HEK293 (cell line): ENCODE measurements at regions not wholly inside any gene's neighbourhood (a gene's known extent, or its start where the extent isn't known, plus 50 kb on each side); places are given as distances from the start of the nearest gene placed in this dataset.

Experiments
- CTCF ChIA-PET: fragments of 350-600 bp; formaldehyde crosslinking; extraction: SDS; loops from one replicate; lab custom pipeline; 2021; ENCODE audit warnings: antibody characterized with exemption; lab: Yijun Ruan, JAX
- POLR2A ChIA-PET: fragments of 300-600 bp; formaldehyde crosslinking; extraction: SDS; loops from one replicate; lab custom pipeline; 2020; ENCODE audit warnings: antibody characterized with exemption, inconsistent platforms; lab: Yijun Ruan, JAX
- H3K27ac ChIP-seq: fragments of 200-500 bp; sonication (Bioruptor generic); 2 replicates; pipeline ENCODE4 v1.5.1; 2014; ENCODE audit warnings: low read depth, low read length, control low read depth, inconsistent platforms; ENCODE audit errors: extremely low read depth
- H3K36me3 ChIP-seq, 2 experiments: fragments of 200-500 bp in 1 of 2; sonication (Bioruptor generic) in 1 of 2; 1 replicate in 1 of 2; 2 replicates in 1 of 2; pipeline ENCODE4 v1.5.1; 2014 to 2017; ENCODE audit warnings: inconsistent platforms in 2 of 2, low read length in 2 of 2; ENCODE audit not compliant: control insufficient read depth in 2 of 2, insufficient read depth in 1 of 2
- H3K4me1 ChIP-seq: fragments of 200-500 bp; sonication (Bioruptor generic); 2 replicates; pipeline ENCODE4 v1.5.1; 2014; ENCODE audit warnings: mild to moderate bottlenecking, low read length, inconsistent platforms; ENCODE audit not compliant: control insufficient read depth, insufficient read depth
- H3K4me3 ChIP-seq: 2 replicates; pipeline ENCODE4 v1.5.1; 2011; ENCODE audit warnings: low read depth, mild to moderate bottlenecking, control low read depth, low read length, moderate library complexity
- H3K9me3 ChIP-seq: fragments of 200-500 bp; sonication (Bioruptor generic); 2 replicates; pipeline ENCODE4 v1.5.1; 2014; ENCODE audit warnings: low read depth, low read length, inconsistent platforms; ENCODE audit not compliant: control insufficient read depth, insufficient read depth
- GLIS2 ChIP-seq: fragments of 450-650 bp; formaldehyde crosslinking; IDR thresholded peaks from 2 replicates; pipeline ENCODE4 v1.5.1; 2016; ENCODE audit warnings: missing biosample characterization, missing genetic modification characterization
- KLF9 ChIP-seq: fragments of 450-650 bp; formaldehyde crosslinking; IDR thresholded peaks from 2 replicates; pipeline ENCODE4 v1.5.1; 2016; ENCODE audit warnings: missing biosample characterization, missing genetic modification characterization, low read depth
- MEIS1 ChIP-seq: sonication (generic); formaldehyde crosslinking; IDR thresholded peaks from 2 replicates; pipeline ENCODE4 v1.8.1; 2022; ENCODE audit warnings: missing genetic modification reagents, mild to moderate bottlenecking, borderline replicate concordance
- OVOL3 ChIP-seq: fragments of 450-650 bp; formaldehyde crosslinking; IDR thresholded peaks from 2 replicates; pipeline ENCODE4 v1.5.1; 2016; ENCODE audit warnings: missing biosample characterization, missing genetic modification characterization
- RBAK ChIP-seq: fragments of 450-650 bp; formaldehyde crosslinking; IDR thresholded peaks from 2 replicates; pipeline ENCODE4 v1.5.1; 2016; ENCODE audit warnings: missing biosample characterization, missing genetic modification characterization
- SP7 ChIP-seq: fragments of 450-650 bp; formaldehyde crosslinking; IDR thresholded peaks from 2 replicates; pipeline ENCODE4 v1.5.1; 2016; ENCODE audit warnings: missing biosample characterization, missing genetic modification characterization
- ZBTB7A ChIP-seq: fragments of 450-650 bp; formaldehyde crosslinking; IDR thresholded peaks from 2 replicates; pipeline ENCODE4 v1.5.1; 2016; ENCODE audit warnings: low read depth, missing biosample characterization, missing genetic modification characterization
- ZFP41 ChIP-seq: fragments of 450-650 bp; formaldehyde crosslinking; IDR thresholded peaks from 2 replicates; pipeline ENCODE4 v1.5.1; 2016; ENCODE audit warnings: missing biosample characterization, missing genetic modification characterization, borderline replicate concordance
- ZNF114 ChIP-seq: fragments of 450-650 bp; formaldehyde crosslinking; IDR thresholded peaks from 2 replicates; pipeline ENCODE4 v1.5.0; 2017; ENCODE audit warnings: missing biosample characterization, missing genetic modification characterization
- ZNF214 ChIP-seq: fragments of 450-650 bp; formaldehyde crosslinking; IDR thresholded peaks from 2 replicates; pipeline ENCODE4 v1.5.1; 2017; ENCODE audit warnings: missing biosample characterization, mild to moderate bottlenecking, missing genetic modification characterization, borderline replicate concordance
- ZNF324 ChIP-seq: fragments of 450-650 bp; formaldehyde crosslinking; IDR thresholded peaks from 2 replicates; pipeline ENCODE4 v1.5.1; 2016; ENCODE audit warnings: missing biosample characterization, missing genetic modification characterization
- ZNF37A ChIP-seq: fragments of 450-650 bp; IDR thresholded peaks from 2 replicates; pipeline ENCODE4 v1.5.1; 2018; ENCODE audit warnings: missing biosample characterization, missing genetic modification characterization
- ZNF391 ChIP-seq: fragments of 450-650 bp; formaldehyde crosslinking; IDR thresholded peaks from 2 replicates; pipeline ENCODE4 v1.5.1; 2016; ENCODE audit warnings: low read depth, missing biosample characterization, missing genetic modification characterization, borderline replicate concordance
- ZNF654 ChIP-seq: fragments of 450-650 bp; formaldehyde crosslinking; IDR thresholded peaks from 2 replicates; pipeline ENCODE4 v1.5.1; 2016; ENCODE audit warnings: low read depth, missing biosample characterization, missing genetic modification characterization
- ZNF660 ChIP-seq: fragments of 450-650 bp; IDR thresholded peaks from 2 replicates; pipeline ENCODE4 v1.5.1; 2018; ENCODE audit warnings: missing biosample characterization, mild to moderate bottlenecking, missing genetic modification characterization
- ZNF747 ChIP-seq: fragments of 450-650 bp; formaldehyde crosslinking; IDR thresholded peaks from 2 replicates; pipeline ENCODE4 v1.5.1; 2016; ENCODE audit warnings: missing biosample characterization, missing genetic modification characterization
- ZNF837 ChIP-seq: fragments of 450-650 bp; formaldehyde crosslinking; IDR thresholded peaks from 2 replicates; pipeline ENCODE4 v1.5.1; 2016; ENCODE audit warnings: missing biosample characterization, missing genetic modification characterization
- TF ChIP-seq, protein P1 (sequence below): fragments of 450-650 bp; formaldehyde crosslinking; conservative IDR thresholded peaks from 2 replicates; pipeline ENCODE4 v1.5.1; 2016; ENCODE audit warnings: low read depth, missing biosample characterization, missing genetic modification characterization
- TF ChIP-seq, protein P2 (sequence below): fragments of 450-650 bp; formaldehyde crosslinking; IDR thresholded peaks from 2 replicates; pipeline ENCODE4 v1.5.1; 2016; ENCODE audit warnings: missing biosample characterization, missing genetic modification characterization
- TF ChIP-seq, protein P3 (sequence below): fragments of 450-650 bp; formaldehyde crosslinking; IDR thresholded peaks from 2 replicates; pipeline ENCODE4 v1.5.0; 2017; ENCODE audit warnings: missing biosample characterization, missing genetic modification characterization, borderline replicate concordance
- TF ChIP-seq, protein P4 (sequence below): fragments of 450-650 bp; formaldehyde crosslinking; IDR thresholded peaks from 2 replicates; pipeline ENCODE4 v1.5.1; 2016; ENCODE audit warnings: missing biosample characterization, missing genetic modification characterization
- TF ChIP-seq, protein P5 (sequence below): fragments of 450-650 bp; formaldehyde crosslinking; IDR thresholded peaks from 2 replicates; pipeline ENCODE4 v1.5.1; 2017; ENCODE audit warnings: missing biosample characterization, missing genetic modification characterization

DNA sequence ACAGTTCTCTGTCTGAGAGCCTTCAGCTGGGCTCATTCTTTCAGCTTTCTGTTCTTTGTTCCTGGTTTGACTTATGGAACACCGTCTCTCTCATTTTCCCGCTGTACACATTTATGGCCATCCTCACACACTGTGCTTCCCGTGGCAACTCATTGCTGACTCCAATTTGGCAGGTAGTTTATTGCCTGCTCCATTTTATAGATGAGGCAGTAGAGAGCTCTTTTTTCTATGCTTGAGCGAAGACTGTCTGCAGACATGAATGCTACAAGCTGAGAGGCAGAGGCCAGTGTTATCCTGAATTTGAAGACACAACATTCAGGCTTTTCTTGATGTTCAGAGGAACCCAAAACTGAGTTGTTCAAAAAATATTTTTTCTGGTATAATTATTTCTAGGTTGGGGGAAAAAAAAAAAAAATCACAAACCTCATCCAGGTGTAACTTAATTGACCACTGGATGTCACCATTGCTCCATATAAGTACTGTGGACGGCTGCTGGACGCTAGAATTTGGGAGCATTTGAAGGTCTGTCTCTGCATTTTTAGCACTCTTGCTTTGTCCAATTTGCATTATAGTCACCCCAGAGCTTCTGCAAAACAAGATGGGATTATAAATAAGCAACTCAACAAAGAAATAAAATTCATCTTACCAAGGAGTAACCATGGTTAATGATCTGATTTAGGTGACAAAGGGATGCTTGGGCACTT is 83.5 kb downstream of the HRH4 start:
- ChIA-PET POLR2A (no interaction called here), CTCF (interaction anchor here (0.6 to 6.8 kb wide), 52 partner anchors 9 to 1288 kb away, joined by 3 to 117 read pairs (median 4); no protein-coding TSS in a partner anchor)
- H3K4me1 ChIP-seq = peaks cover 2% of the 10 kb centered on the region
- H3K4me3 ChIP-seq = no peak overlapping the region
- H3K9me3 ChIP-seq = no peaks in the 10 kb centered on the region
- TF ChIP-seq, protein P1, sequence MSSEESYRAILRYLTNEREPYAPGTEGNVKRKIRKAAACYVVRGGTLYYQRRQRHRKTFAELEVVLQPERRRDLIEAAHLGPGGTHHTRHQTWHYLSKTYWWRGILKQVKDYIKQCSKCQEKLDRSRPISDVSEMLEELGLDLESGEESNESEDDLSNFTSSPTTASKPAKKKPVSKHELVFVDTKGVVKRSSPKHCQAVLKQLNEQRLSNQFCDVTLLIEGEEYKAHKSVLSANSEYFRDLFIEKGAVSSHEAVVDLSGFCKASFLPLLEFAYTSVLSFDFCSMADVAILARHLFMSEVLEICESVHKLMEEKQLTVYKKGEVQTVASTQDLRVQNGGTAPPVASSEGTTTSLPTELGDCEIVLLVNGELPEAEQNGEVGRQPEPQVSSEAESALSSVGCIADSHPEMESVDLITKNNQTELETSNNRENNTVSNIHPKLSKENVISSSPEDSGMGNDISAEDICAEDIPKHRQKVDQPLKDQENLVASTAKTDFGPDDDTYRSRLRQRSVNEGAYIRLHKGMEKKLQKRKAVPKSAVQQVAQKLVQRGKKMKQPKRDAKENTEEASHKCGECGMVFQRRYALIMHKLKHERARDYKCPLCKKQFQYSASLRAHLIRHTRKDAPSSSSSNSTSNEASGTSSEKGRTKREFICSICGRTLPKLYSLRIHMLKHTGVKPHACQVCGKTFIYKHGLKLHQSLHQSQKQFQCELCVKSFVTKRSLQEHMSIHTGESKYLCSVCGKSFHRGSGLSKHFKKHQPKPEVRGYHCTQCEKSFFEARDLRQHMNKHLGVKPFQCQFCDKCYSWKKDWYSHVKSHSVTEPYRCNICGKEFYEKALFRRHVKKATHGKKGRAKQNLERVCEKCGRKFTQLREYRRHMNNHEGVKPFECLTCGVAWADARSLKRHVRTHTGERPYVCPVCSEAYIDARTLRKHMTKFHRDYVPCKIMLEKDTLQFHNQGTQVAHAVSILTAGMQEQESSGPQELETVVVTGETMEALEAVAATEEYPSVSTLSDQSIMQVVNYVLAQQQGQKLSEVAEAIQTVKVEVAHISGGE (tag by site-specific recombination) = no peak
- TF ChIP-seq RBAK (tag by site-specific recombination) (no peak), ZNF654 (tag by site-specific recombination) (peak; percentile 71)
- TF ChIP-seq, protein P2, sequence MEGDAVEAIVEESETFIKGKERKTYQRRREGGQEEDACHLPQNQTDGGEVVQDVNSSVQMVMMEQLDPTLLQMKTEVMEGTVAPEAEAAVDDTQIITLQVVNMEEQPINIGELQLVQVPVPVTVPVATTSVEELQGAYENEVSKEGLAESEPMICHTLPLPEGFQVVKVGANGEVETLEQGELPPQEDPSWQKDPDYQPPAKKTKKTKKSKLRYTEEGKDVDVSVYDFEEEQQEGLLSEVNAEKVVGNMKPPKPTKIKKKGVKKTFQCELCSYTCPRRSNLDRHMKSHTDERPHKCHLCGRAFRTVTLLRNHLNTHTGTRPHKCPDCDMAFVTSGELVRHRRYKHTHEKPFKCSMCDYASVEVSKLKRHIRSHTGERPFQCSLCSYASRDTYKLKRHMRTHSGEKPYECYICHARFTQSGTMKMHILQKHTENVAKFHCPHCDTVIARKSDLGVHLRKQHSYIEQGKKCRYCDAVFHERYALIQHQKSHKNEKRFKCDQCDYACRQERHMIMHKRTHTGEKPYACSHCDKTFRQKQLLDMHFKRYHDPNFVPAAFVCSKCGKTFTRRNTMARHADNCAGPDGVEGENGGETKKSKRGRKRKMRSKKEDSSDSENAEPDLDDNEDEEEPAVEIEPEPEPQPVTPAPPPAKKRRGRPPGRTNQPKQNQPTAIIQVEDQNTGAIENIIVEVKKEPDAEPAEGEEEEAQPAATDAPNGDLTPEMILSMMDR = peak; percentile 50; the same call in 1 of the 2 replicates
- no peaks in the 10 kb centered on the region for H3K36me3 ChIP-seq
- H3K27ac ChIP-seq = no peak overlapping the region

DNA sequence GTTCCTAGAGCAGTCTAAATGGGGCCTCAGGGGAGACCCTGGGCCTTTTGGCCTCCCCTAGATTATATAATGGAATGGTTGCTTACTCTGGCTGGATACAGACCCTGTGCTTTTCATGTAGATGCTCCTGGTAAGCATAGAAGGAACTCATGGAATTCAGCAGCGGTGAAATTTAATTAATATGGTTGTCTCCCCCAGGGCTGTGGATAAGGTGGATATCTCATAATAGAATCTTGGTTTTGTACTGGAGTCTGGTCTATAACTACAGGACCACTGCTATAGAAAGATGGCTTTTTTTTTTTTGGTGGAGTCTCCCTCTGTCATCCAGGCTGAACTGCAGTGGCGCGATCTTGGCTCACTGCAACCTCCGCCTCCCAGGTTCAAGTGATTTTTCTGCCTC is 84.5 kb downstream of the HRH4 start:
- POLR2A ChIA-PET = no interaction called here
- Histone ChIP-seq H3K36me3 (no peaks in the 10 kb centered on the region), H3K4me1 (no peaks in the 10 kb centered on the region), H3K27ac (no peak overlapping the region)
- CTCF ChIA-PET = interaction anchor here (0.6 to 6.8 kb wide), 12 partner anchors 10 to 1287 kb away, joined by 3 to 117 read pairs (median 6); no protein-coding TSS in a partner anchor
- TF ChIP-seq ZNF114 (tag by site-specific recombination) (no peak), ZNF747 (tag by site-specific recombination) (no peak), OVOL3 (no peak), ZNF391 (tag by site-specific recombination) (no peak), ZFP41 (tag by site-specific recombination) (no peak), ZNF214 (tag by site-specific recombination) (no peak), GLIS2 (no peak), ZBTB7A (no peak), ZNF837 (tag by site-specific recombination) (no peak), KLF9 (tag by site-specific recombination) (no peak)
- TF ChIP-seq, all 188 proteins: peak for 0
- Histone ChIP-seq H3K4me3 (no peak overlapping the region), H3K9me3 (no peaks in the 10 kb centered on the region)

DNA sequence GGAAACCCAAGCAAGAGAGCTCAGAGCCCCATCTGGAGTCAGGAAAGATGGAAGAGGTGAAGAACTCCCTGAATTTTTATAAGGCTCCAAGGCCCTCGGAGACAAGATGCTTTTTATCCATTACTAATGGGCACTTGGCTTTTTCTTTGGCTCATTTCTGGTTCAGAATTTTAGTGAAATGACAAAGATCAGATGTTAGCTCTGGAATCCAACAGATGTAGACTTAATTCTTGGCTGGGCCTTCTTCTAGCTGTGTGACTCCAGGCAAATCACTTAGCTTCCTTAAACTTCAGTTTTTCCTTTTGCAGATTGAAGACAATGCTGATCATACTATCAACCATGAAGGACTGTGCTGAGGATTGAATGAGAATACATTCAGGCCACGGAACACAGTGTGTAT is 85.2 kb downstream of the HRH4 start:
- ChIA-PET POLR2A (no interaction called here), CTCF (interaction anchor here (0.5 to 6.8 kb wide), 15 partner anchors 9 to 1614 kb away, joined by 3 to 117 read pairs (median 4); no protein-coding TSS in a partner anchor)
- H3K9me3 ChIP-seq = no peaks in the 10 kb centered on the region
- H3K4me1 ChIP-seq = no peaks in the 10 kb centered on the region
- H3K27ac ChIP-seq = no peak overlapping the region
- H3K36me3 ChIP-seq = no peaks in the 10 kb centered on the region
- no peak overlapping the region for H3K4me3 ChIP-seq
- TF ChIP-seq, protein P3, sequence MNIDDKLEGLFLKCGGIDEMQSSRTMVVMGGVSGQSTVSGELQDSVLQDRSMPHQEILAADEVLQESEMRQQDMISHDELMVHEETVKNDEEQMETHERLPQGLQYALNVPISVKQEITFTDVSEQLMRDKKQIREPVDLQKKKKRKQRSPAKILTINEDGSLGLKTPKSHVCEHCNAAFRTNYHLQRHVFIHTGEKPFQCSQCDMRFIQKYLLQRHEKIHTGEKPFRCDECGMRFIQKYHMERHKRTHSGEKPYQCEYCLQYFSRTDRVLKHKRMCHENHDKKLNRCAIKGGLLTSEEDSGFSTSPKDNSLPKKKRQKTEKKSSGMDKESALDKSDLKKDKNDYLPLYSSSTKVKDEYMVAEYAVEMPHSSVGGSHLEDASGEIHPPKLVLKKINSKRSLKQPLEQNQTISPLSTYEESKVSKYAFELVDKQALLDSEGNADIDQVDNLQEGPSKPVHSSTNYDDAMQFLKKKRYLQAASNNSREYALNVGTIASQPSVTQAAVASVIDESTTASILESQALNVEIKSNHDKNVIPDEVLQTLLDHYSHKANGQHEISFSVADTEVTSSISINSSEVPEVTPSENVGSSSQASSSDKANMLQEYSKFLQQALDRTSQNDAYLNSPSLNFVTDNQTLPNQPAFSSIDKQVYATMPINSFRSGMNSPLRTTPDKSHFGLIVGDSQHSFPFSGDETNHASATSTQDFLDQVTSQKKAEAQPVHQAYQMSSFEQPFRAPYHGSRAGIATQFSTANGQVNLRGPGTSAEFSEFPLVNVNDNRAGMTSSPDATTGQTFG (tag by site-specific recombination) = no peak
- TF ChIP-seq ZNF660 (tag by site-specific recombination) (no peak), ZNF37A (no peak), ZNF324 (tag by site-specific recombination) (no peak), SP7 (no peak), MEIS1 (CRISPR knock-in tag) (no peak)
- TF ChIP-seq, protein P4, sequence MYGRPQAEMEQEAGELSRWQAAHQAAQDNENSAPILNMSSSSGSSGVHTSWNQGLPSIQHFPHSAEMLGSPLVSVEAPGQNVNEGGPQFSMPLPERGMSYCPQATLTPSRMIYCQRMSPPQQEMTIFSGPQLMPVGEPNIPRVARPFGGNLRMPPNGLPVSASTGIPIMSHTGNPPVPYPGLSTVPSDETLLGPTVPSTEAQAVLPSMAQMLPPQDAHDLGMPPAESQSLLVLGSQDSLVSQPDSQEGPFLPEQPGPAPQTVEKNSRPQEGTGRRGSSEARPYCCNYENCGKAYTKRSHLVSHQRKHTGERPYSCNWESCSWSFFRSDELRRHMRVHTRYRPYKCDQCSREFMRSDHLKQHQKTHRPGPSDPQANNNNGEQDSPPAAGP (tag by site-specific recombination) = no peak
- TF ChIP-seq, protein P5, sequence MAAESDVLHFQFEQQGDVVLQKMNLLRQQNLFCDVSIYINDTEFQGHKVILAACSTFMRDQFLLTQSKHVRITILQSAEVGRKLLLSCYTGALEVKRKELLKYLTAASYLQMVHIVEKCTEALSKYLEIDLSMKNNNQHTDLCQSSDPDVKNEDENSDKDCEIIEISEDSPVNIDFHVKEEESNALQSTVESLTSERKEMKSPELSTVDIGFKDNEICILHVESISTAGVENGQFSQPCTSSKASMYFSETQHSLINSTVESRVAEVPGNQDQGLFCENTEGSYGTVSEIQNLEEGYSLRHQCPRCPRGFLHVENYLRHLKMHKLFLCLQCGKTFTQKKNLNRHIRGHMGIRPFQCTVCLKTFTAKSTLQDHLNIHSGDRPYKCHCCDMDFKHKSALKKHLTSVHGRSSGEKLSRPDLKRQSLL (tag by site-specific recombination) = no peak
